HUES64 (cell line): ENCODE measurements at regions not wholly inside any gene's neighbourhood (a gene's known extent, or its start where the extent isn't known, plus 50 kb on each side); places are given as distances from the start of the nearest gene placed in this dataset.

ENCODE experiments used
- H3K27ac ChIP-seq: 2 replicates; pipeline ENCODE4 v1.7.0; 2013; ENCODE audit warnings: low read depth, low read length, inconsistent platforms
- H3K27me3 ChIP-seq: 2 replicates; pipeline ENCODE4 v1.6.1; 2013; ENCODE audit warnings: mild to moderate bottlenecking, low read length; ENCODE audit not compliant: insufficient read depth
- H3K36me3 ChIP-seq: 2 replicates; pipeline ENCODE4 v1.6.1; 2013; ENCODE audit warnings: mild to moderate bottlenecking, low read length; ENCODE audit not compliant: insufficient read depth
- H3K4me1 ChIP-seq: 2 replicates; pipeline ENCODE4 v1.6.1; 2013; ENCODE audit warnings: mild to moderate bottlenecking, low read length, moderate library complexity; ENCODE audit not compliant: insufficient read depth
- H3K4me3 ChIP-seq: 2 replicates; pipeline ENCODE4 v1.5.1; 2013; ENCODE audit warnings: mild to moderate bottlenecking, low read length, moderate library complexity
- H3K9ac ChIP-seq: 2 replicates; pipeline ENCODE4 v1.6.1; 2013; ENCODE audit warnings: mild to moderate bottlenecking, low read depth, low read length
- H3K9me3 ChIP-seq: 2 replicates; pipeline ENCODE4 v1.6.1; 2013; ENCODE audit warnings: low read depth, low read length; ENCODE audit not compliant: insufficient read depth
- WGBS: fragments of 150-250, 120-280 bp; methylation state at CpG from one replicate; pipeline ENCODE4 v1.1.7; 2013; ENCODE audit warnings: missing lambda C conversion rate; 5-methylcytosine and 5-hydroxymethylcytosine counted together

DNA sequence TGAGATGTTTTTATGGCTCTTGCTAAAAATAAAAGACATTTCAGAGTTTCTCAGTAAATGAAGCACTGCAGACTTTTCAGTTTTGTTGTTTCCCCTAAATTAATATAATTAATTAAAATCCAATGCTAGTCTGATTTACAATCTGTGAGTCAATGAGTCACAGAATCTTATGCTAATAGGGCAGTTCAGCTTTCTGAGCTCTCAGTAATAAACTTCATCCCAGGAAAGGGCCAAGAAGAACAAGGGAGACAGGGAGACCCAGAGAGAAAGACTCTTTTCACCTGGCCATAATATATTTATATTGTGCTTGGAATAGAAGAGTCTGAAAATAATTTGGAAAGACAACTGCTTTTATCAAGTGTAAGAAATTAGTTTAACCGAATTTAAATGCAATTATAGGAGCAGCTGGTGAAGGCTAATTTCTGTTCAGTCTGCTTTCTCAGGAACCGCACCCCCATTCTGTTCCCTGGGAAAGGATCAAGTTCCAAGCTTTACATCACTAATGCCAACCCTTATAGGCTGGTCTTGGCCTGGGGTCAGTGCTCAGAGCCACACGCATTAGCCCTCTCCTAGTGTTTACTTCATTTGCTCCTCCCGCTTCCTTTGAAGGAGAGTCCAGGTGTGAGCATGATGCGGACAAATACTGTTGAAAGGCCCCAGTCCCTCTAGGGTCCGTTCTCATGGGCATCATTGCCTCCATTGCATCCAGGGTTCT is 145.6 kb downstream of the ZBTB18 start:
- Histone ChIP-seq H3K4me1 (no peaks in the 10 kb centered on the region), H3K9me3 (no peaks in the 10 kb centered on the region), H3K36me3 (no peaks in the 10 kb centered on the region), H3K27me3 (no peaks in the 10 kb centered on the region), H3K9ac (no peak overlapping the region), H3K27ac (no peak overlapping the region), H3K4me3 (no peak overlapping the region)
- 92% methylated on average over 6 of the region's 6 CpGs for WGBS

DNA sequence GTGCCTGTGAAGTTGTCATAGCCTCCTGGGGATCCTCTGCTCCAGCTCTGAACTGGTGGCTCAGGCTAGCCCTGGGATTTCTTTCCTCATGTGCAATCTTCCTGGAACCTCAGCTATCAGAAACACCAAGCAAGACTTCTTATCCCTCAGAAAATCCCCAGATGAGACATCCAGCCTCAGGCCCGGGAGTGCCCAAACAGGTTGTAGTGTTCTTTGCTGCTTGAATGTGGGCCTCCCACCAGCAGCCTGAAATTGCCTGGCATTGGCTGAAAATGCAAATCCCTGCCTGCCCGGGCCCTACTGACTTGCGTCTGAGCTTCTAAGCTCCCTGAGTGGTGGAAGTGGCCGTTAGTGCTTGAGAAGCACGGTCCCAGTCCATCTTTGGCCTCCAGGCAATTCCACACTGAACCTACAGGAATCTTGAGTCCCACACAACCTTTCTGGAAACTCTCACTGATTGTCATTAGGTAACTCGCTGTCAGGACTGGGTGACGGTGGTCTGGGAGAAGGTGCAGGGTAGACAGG is 146.8 kb downstream of the ZBTB18 start:
- Histone ChIP-seq H3K4me3 (no peak overlapping the region), H3K9me3 (no peaks in the 10 kb centered on the region), H3K27ac (no peak overlapping the region), H3K4me1 (no peaks in the 10 kb centered on the region), H3K27me3 (no peaks in the 10 kb centered on the region), H3K9ac (no peak overlapping the region), H3K36me3 (no peaks in the 10 kb centered on the region)
- 92% methylated on average over 7 of the region's 7 CpGs for WGBS

DNA sequence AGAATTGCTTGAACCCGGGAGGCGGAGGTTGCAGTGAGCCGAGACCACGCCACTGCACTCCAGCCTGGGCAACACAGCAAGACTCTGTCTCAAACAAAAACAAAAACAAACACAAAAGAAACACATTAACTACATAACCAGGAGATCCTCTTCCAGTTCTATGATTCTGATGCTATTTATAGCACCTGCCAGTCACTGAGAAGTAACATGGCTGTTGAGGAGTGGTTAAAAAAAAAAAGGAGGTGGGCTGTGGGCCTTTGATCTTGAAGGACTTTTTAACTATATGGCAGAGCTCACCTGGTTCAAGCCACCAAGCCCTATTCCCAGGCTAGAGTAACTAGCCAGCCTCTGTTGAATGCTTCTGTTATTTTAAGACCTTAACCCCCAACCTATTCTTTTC is 148.8 kb downstream of the ZBTB18 start:
- H3K4me1 ChIP-seq: no peaks in the 10 kb centered on the region
- 98% methylated on average over 4 of the region's 4 CpGs for WGBS
- H3K36me3 ChIP-seq: no peaks in the 10 kb centered on the region
- no peak overlapping the region for H3K9ac ChIP-seq
- H3K4me3 ChIP-seq: no peak overlapping the region
- H3K27ac ChIP-seq: no peak overlapping the region
- no peaks in the 10 kb centered on the region for H3K27me3 ChIP-seq
- H3K9me3 ChIP-seq: no peaks in the 10 kb centered on the region

DNA sequence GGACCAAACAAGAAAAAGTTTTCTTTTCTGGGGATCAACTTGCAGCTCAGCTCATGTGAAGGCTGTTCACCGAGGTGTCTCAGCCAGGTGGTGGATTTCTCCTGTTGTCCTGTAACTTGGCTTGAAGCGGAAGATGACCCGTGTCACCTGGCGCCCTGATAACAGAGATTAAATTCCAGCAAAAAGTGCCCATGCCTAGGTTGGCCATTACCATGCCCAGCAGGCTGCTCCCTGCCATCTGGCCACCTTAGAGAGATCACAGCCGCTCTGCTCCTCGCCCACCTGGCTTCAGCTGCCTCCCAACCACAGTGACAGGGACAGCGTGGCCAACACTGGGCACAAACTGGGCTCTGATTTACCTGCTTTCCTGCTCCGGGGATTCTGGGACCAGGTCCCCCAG is 149.5 kb downstream of the ZBTB18 start:
- H3K4me3 ChIP-seq: no peak overlapping the region
- H3K9me3 ChIP-seq: no peaks in the 10 kb centered on the region
- no peaks in the 10 kb centered on the region for H3K27me3 ChIP-seq
- H3K27ac ChIP-seq: no peak overlapping the region
- H3K4me1 ChIP-seq: no peaks in the 10 kb centered on the region
- no peaks in the 10 kb centered on the region for H3K36me3 ChIP-seq
- H3K9ac ChIP-seq: no peak overlapping the region
- WGBS: 95% methylated on average over 8 of the region's 8 CpGs

DNA sequence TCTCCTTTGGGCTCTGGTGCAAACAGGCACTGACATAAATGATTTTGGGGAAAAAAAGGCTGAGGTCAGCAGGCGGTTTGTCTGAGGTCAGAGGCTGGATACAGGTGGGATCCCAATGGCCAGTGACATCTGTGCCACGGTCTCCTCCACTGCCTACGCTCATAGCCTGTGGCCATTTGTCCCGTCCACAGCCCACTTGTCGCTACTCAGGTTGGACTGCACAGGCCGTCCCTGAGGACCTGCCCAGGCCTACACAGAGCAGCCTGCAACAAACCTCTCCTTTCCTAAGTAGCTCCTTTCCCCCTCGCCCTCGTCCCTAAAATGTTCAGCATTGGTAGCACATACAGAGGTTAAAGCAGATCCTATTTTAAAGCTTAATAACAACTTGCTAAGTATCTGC is 150.7 kb downstream of the ZBTB18 start:
- Histone ChIP-seq H3K36me3 (no peaks in the 10 kb centered on the region), H3K27ac (no peak overlapping the region), H3K4me3 (no peak overlapping the region), H3K9me3 (no peaks in the 10 kb centered on the region), H3K27me3 (no peaks in the 10 kb centered on the region), H3K4me1 (no peaks in the 10 kb centered on the region), H3K9ac (no peak overlapping the region)
- WGBS: 91% methylated on average over 8 of the region's 8 CpGs

DNA sequence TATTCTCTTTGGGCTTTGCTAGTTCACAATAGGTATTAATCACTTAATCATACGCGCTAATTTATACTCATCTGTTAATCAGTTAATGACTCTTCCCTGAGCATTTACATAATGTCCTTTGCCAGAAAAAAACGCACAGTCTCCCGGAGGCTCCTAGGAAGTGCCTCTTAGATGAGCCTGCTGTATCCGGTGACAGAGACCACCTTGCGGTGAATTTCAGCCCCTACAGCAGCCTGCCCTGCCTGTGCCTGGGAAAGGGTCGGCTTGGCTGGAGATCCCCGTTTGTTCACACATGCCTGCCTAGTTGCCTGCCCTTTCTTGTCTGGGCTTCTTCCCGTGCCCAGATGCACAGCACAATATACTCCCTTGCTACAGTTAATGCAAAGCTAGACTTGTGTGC is 152.9 kb downstream of the ZBTB18 start:
- Histone ChIP-seq H3K9ac (no peak overlapping the region), H3K27ac (no peak overlapping the region), H3K4me1 (no peaks in the 10 kb centered on the region), H3K4me3 (no peak overlapping the region), H3K36me3 (no peaks in the 10 kb centered on the region), H3K9me3 (no peaks in the 10 kb centered on the region), H3K27me3 (no peaks in the 10 kb centered on the region)
- 95% methylated on average over 9 of the region's 9 CpGs for WGBS

DNA sequence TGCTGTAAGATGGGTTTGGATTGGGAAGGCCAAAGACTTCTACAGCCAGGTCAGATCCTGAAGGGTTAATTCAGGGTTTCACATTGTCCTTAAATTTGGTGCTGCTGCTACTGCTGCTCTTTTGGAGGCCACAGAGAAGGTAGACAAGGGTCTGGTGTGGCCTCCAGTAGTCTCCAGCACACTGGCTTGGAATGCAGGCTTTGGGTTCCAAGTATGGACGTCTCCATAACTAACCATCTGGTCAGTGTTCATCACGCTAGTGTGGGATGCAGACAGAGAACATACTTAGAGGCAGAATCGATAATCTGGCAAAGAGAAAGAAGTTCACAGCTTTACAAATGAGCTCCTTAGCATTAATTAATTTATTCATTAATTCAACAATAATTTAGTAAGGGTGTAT is 154.1 kb downstream of the ZBTB18 start:
- no peaks in the 10 kb centered on the region for H3K4me1 ChIP-seq
- no peaks in the 10 kb centered on the region for H3K9me3 ChIP-seq
- no peak overlapping the region for H3K27ac ChIP-seq
- no peak overlapping the region for H3K9ac ChIP-seq
- H3K36me3 ChIP-seq: no peaks in the 10 kb centered on the region
- no peak overlapping the region for H3K4me3 ChIP-seq
- no peaks in the 10 kb centered on the region for H3K27me3 ChIP-seq
- WGBS: 91% methylated on average over 3 of the region's 3 CpGs

DNA sequence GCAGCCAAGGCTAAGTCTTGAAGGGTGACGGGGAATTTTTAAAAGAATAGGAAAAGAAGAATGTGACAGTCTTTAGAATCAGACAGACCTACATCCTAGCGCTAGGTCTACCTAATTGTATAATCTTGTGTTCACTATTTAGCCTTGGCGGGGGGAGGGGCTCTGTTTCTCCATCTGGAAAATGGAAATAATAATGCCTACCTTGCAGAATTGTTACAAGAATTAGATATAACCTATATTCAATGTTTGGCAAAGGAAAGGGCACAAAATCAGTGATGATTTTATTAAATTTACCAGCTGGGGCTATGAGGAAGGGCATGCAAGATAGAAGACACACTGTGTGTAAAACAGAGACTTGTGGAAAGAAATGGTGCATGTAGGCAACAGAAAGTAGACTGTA is 154.8 kb downstream of the ZBTB18 start:
- Histone ChIP-seq H3K4me1 (no peaks in the 10 kb centered on the region), H3K9me3 (no peaks in the 10 kb centered on the region), H3K27ac (no peak overlapping the region), H3K36me3 (no peaks in the 10 kb centered on the region), H3K9ac (no peak overlapping the region), H3K27me3 (no peaks in the 10 kb centered on the region), H3K4me3 (no peak overlapping the region)
- WGBS: 100% methylated on average over 1 of the region's 3 CpGs

DNA sequence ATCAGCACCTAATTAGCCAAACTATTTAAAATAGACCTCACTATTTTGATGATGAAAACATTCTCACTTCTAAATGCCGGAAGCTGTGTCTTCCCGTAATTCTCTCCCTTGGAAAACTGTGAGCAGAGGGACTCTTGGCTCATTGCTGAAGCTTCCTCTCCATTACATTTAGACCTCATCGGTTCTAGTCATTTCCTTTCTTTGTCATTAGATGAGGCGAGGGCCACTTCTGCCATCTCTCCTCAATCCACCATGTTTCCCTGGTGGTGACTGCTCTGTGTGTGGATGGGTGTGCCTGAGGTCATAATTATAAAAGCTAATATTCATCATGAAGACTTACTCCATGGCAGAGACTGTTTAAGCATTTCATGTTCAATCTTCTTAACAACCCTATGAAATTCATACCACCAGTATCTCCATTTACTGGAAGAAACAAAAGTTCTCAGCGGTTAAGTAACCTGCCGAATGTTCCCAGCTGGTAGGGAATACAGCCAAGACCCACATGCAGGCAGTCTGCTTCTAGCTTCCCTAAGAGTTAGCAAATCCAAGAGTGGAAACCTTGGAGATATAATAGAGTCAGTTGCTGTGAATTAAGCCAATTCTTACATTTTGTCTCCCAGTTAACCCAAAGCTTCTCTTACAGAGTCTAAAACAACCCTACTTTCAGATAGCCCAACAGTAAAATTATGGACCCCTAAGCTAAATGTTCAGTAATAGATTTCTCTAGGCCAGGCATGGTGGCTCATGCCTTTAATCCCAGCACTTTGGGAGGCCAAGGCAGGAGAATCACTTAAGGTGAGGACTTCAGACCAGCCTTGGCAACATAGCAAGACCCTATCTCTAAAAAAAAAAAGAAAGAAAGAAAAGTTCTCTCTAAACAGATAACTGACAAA is 156.2 kb downstream of the ZBTB18 start:
- Histone ChIP-seq H3K9me3 (no peaks in the 10 kb centered on the region), H3K9ac (no peak overlapping the region), H3K27ac (no peak overlapping the region), H3K36me3 (no peaks in the 10 kb centered on the region), H3K4me1 (no peaks in the 10 kb centered on the region), H3K4me3 (no peak overlapping the region), H3K27me3 (no peaks in the 10 kb centered on the region)
- 95% methylated on average over 6 of the region's 6 CpGs for WGBS

DNA sequence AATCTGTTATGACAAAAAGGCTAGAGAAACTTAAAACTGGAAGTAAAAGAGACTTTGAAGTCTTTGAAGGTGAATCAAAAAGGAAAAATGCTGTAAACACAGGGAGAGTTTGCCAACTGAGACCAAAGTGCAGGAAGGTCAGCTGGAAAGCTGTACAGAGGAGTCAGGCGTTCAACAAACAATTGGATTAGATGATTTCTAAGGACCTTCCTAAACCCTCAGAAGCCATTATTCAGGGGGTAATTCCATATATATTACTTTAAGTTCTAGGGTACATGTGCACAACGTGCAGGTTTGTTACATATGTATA is 156.8 kb downstream of the ZBTB18 start:
- Histone ChIP-seq H3K9me3 (no peaks in the 10 kb centered on the region), H3K4me3 (no peak overlapping the region), H3K36me3 (no peaks in the 10 kb centered on the region), H3K27ac (no peak overlapping the region), H3K9ac (no peak overlapping the region), H3K4me1 (no peaks in the 10 kb centered on the region), H3K27me3 (no peaks in the 10 kb centered on the region)
- WGBS: 94% methylated on average over 2 of the region's 2 CpGs

DNA sequence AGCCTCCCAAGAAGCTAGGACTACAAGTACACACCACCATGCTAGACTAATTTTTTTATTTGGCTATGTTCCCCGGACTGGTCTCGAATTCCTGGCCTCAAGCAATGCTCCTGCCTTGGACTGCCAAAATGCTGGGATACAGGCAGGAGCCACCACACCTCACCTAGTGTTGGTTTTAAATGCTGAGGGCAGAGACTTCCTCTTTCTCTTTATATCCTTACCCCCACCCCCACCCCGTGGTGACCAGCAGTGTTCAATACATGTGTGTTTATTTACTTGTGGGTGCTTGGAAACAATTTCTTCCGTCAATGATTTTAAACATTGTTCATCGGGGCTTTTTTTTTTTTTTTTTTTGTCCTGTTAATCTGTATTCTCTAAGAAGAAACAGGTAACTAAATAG is 158.9 kb downstream of the ZBTB18 start:
- H3K4me1 ChIP-seq: peaks cover 5% of the 10 kb centered on the region; the same call in 1 of the 2 replicates
- H3K4me3 ChIP-seq: no peak overlapping the region
- no peaks in the 10 kb centered on the region for H3K36me3 ChIP-seq
- no peaks in the 10 kb centered on the region for H3K27me3 ChIP-seq
- no peak overlapping the region for H3K9ac ChIP-seq
- WGBS: 97% methylated on average over 2 of the region's 5 CpGs
- no peak overlapping the region for H3K27ac ChIP-seq
- H3K9me3 ChIP-seq: peaks cover 2% of the 10 kb centered on the region; the same call in 1 of the 2 replicates
